SK-N-SH (cell line): ENCODE measurements at regions not wholly inside any gene's neighbourhood (a gene's known extent, or its start where the extent isn't known, plus 50 kb on each side); places are given as distances from the start of the nearest gene placed in this dataset.

ENCODE experiments used
- CTCF ChIA-PET: fragments of 300-600, 350-600 bp; formaldehyde crosslinking; extraction: SDS; loops from one replicate; lab custom pipeline; 2021; lab: Yijun Ruan, JAX
- POLR2A ChIA-PET: fragments of 350-600 bp; sonication (Branson Sonifier 250); formaldehyde crosslinking; extraction: SDS; loops from one replicate; lab custom pipeline; 2020; ENCODE audit warnings: antibody characterized with exemption, inconsistent platforms; lab: Yijun Ruan, JAX
- DNase-seq: peaks from one replicate; pipeline ENCODE4 v3.0.0; 2012
- H2AFZ ChIP-seq: fragments of 200-600 bp; sonication (generic); 2 replicates; pipeline ENCODE4 v1.8.1; 2016; ENCODE audit warnings: antibody characterized with exemption, mild to moderate bottlenecking, low read depth
- H3F3A ChIP-seq: fragments of 200-600 bp; sonication (generic); replicated peaks from 2 replicates; pipeline ENCODE3; 2016; ENCODE audit warnings: antibody characterized with exemption, mild to moderate bottlenecking; ENCODE audit not compliant: insufficient read depth
- H3K27ac ChIP-seq, 2 experiments: fragments of 200-500 bp in 1 of 2; fragments of 200-600 bp in 1 of 2; sonication (Bioruptor generic) in 1 of 2; sonication (generic), shearing (Covaris generic) in 1 of 2; 2 replicates each; pipeline versions ENCODE4 v1.5.1 to v1.6.1; 2014 to 2016; ENCODE audit warnings: low read depth in 2 of 2, inconsistent platforms in 1 of 2, low read length in 1 of 2, mild to moderate bottlenecking in 1 of 2, mixed read lengths in 1 of 2
- H3K27me3 ChIP-seq: fragments of 200-600 bp; sonication (generic), shearing (Covaris generic); 2 replicates; pipeline ENCODE4 v1.6.1; 2016; ENCODE audit warnings: mixed run types; ENCODE audit not compliant: insufficient read depth
- H3K36me3 ChIP-seq, 2 experiments: fragments of 200-500 bp in 1 of 2; fragments of 200-600 bp in 1 of 2; sonication (Bioruptor generic) in 1 of 2; sonication (generic) in 1 of 2; replicated peaks in 1 of 2; 2 replicates each; pipeline versions ENCODE3 to v1.5.1; 2014 to 2016; ENCODE audit warnings: low read length in 1 of 2, mild to moderate bottlenecking in 1 of 2; ENCODE audit not compliant: insufficient read depth in 2 of 2, control insufficient read depth in 1 of 2
- H3K4me1 ChIP-seq, 2 experiments: fragments of 200-500 bp in 1 of 2; fragments of 200-600 bp in 1 of 2; sonication (Bioruptor generic) in 1 of 2; sonication (generic), shearing (Covaris generic) in 1 of 2; 2 replicates each; pipeline versions ENCODE4 v1.5.1 to v1.6.1; 2014 to 2016; ENCODE audit warnings: low read depth in 1 of 2, low read length in 1 of 2, mixed run types in 1 of 2; ENCODE audit not compliant: insufficient read depth in 2 of 2, control insufficient read depth in 1 of 2
- H3K4me2 ChIP-seq: fragments of 200-600 bp; sonication (generic), shearing (Covaris generic); 2 replicates; pipeline ENCODE4 v1.6.1; 2017; ENCODE audit warnings: mixed run types
- H3K4me3 ChIP-seq, 2 experiments: fragments of 200-500 bp in 1 of 2; fragments of 200-600 bp in 1 of 2; sonication (Bioruptor generic) in 1 of 2; sonication (generic), shearing (Covaris generic) in 1 of 2; 2 replicates each; pipeline versions ENCODE4 v1.5.1 to v1.8.1; 2014 to 2016; ENCODE audit warnings: low read depth in 2 of 2, inconsistent platforms in 1 of 2, low read length in 1 of 2, mild to moderate bottlenecking in 1 of 2, mixed read lengths in 1 of 2, moderate library complexity in 1 of 2
- H3K79me2 ChIP-seq: fragments of 200-600 bp; sonication (generic); 2 replicates; pipeline ENCODE4 v1.8.1; 2017; ENCODE audit warnings: mild to moderate bottlenecking; ENCODE audit not compliant: insufficient read depth
- H3K9ac ChIP-seq: fragments of 200-600 bp; sonication (generic); 2 replicates; pipeline ENCODE4 v1.6.1; 2017; ENCODE audit warnings: mixed run types
- H3K9me2 ChIP-seq: fragments of 200-600 bp; sonication (generic); 2 replicates; pipeline ENCODE4 v1.6.1; 2017; ENCODE audit warnings: mixed run types
- H3K9me3 ChIP-seq: fragments of 200-600 bp; sonication (generic); 2 replicates; pipeline ENCODE4 v1.6.1; 2017; ENCODE audit warnings: mixed run types, mild to moderate bottlenecking, moderate library complexity
- H4K20me1 ChIP-seq: fragments of 200-600 bp; sonication (generic); 2 replicates; pipeline ENCODE4 v1.6.1; 2017; ENCODE audit warnings: mild to moderate bottlenecking, mixed run types; ENCODE audit not compliant: insufficient read depth
- ELF1 ChIP-seq: IDR thresholded peaks from 2 replicates; pipeline ENCODE4 v1.4.0; 2012
- EP300 ChIP-seq, 2 experiments: IDR thresholded peaks; 2 replicates each; pipeline versions ENCODE4 v1.4.0 to v1.6.1; 2012; ENCODE audit warnings: borderline replicate concordance in 1 of 2, low read depth in 1 of 2, low read length in 1 of 2
- EZH2phosphoT487 ChIP-seq: fragments of 200-600 bp; sonication (generic); IDR thresholded peaks from 2 replicates; pipeline ENCODE4 v1.6.1; 2017; ENCODE audit warnings: low read depth, mixed run types, mild to moderate bottlenecking, antibody characterized with exemption, moderate library complexity, borderline replicate concordance
- FOSL2 ChIP-seq: IDR thresholded peaks from 2 replicates; pipeline ENCODE4 v1.4.0; 2012; ENCODE audit warnings: low read depth, mild to moderate bottlenecking, moderate library complexity, borderline replicate concordance
- FOXJ3 ChIP-seq: sonication (generic); formaldehyde crosslinking; IDR thresholded peaks from 2 replicates; pipeline ENCODE4 v1.5.1; 2020; ENCODE audit warnings: mild to moderate bottlenecking, missing genetic modification reagents
- GABPA ChIP-seq: IDR thresholded peaks from 2 replicates; pipeline ENCODE4 v1.4.0; 2012; ENCODE audit warnings: low read depth, mild to moderate bottlenecking
- GATA2 ChIP-seq: sonication (generic); formaldehyde crosslinking; IDR thresholded peaks from 2 replicates; pipeline ENCODE4 v1.5.0; 2020; ENCODE audit warnings: mild to moderate bottlenecking, missing genetic modification reagents
- JUND ChIP-seq: IDR thresholded peaks from 2 replicates; pipeline ENCODE4 v1.4.0; 2012
- MXI1 ChIP-seq: IDR thresholded peaks from 2 replicates; pipeline ENCODE4 v1.6.1; 2012; ENCODE audit warnings: mild to moderate bottlenecking, low read depth, low read length, improper control_type of control experiment
- NFIC ChIP-seq: IDR thresholded peaks from 2 replicates; pipeline ENCODE4 v1.4.0; 2012; ENCODE audit warnings: borderline replicate concordance
- PBX3 ChIP-seq: IDR thresholded peaks from 2 replicates; pipeline ENCODE4; 2012
- RAD21 ChIP-seq: IDR thresholded peaks from 2 replicates; pipeline ENCODE4 v1.6.1; 2012; ENCODE audit warnings: mild to moderate bottlenecking, low read length
- RCOR1 ChIP-seq: fragments of 150-350 bp; IDR thresholded peaks from 2 replicates; pipeline ENCODE4 v1.6.1; 2017; ENCODE audit warnings: antibody characterized with exemption, low read length
- RFX5 ChIP-seq: IDR thresholded peaks from 2 replicates; pipeline ENCODE4 v1.6.1; 2012; ENCODE audit warnings: mild to moderate bottlenecking, improper control_type of control experiment, low read length
- RXRA ChIP-seq: IDR thresholded peaks from 2 replicates; pipeline ENCODE4 v1.4.0; 2012; ENCODE audit warnings: low read depth, mild to moderate bottlenecking, borderline replicate concordance
- SMC3 ChIP-seq: IDR thresholded peaks from 2 replicates; pipeline ENCODE4 v1.6.1; 2012; ENCODE audit warnings: low read depth, low read length, improper control_type of control experiment
- TEAD4 ChIP-seq: IDR thresholded peaks from 2 replicates; pipeline ENCODE4 v1.4.0; 2012; ENCODE audit warnings: mild to moderate bottlenecking, borderline replicate concordance; ENCODE audit not compliant: insufficient read depth
- WGBS: methylation state at CpG from one replicate; pipeline ENCODE4 v1.1.6; 2017; ENCODE audit warnings: low lambda C conversion rate; 5-methylcytosine and 5-hydroxymethylcytosine counted together
- TF ChIP-seq, protein P1 (sequence below): IDR thresholded peaks from 2 replicates; pipeline ENCODE4 v1.4.0; 2012; ENCODE audit warnings: low read depth
- TF ChIP-seq, protein P2 (sequence below): IDR thresholded peaks from 2 replicates; pipeline ENCODE4 v1.6.1; 2012; ENCODE audit warnings: mild to moderate bottlenecking, low read depth, low read length, moderate library complexity
- TF ChIP-seq, protein P3 (sequence below): fragments of 150-350 bp; IDR thresholded peaks from 2 replicates; pipeline ENCODE4 v1.6.1; 2016; ENCODE audit warnings: mild to moderate bottlenecking, low read depth, low read length

DNA sequence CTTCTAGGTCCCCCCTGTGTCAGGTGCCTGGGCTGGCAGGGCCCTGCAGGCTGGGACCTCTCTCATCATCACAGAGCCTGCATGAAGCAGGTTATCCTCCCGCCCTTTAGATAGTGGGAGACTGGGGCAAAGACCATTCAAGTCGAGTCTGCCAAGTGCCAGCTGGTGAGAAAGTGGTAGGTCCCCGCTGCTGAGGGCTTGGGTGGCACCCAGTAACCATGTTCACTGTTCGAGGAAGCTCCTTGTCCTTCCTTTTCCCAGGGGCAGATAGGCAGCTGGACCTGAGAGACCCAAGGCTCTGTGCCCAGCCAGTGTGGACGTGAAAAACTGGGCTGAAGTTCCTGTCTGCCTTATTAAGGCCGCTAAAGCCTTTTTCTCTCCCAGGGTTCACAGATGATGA lies 1319.8 kb downstream of the TBC1D22A start:
- H3K9me3 ChIP-seq: no peaks in the 10 kb centered on the region
- no peak overlapping the region for H3K9ac ChIP-seq
- no peaks in the 10 kb centered on the region for H3K79me2 ChIP-seq
- H3F3A ChIP-seq: no peaks in the 10 kb centered on the region
- DNase-seq: no peak
- no peak overlapping the region for H3K4me3 ChIP-seq
- ChIA-PET POLR2A (no interaction called here), CTCF (no interaction called here)
- H3K4me1 ChIP-seq: no peaks in the 10 kb centered on the region
- no peaks in the 10 kb centered on the region for H4K20me1 ChIP-seq
- no peak for TF ChIP-seq ELF1
- no peak for TF ChIP-seq RCOR1
- no peak for TF ChIP-seq RFX5
- TF ChIP-seq, protein P1, sequence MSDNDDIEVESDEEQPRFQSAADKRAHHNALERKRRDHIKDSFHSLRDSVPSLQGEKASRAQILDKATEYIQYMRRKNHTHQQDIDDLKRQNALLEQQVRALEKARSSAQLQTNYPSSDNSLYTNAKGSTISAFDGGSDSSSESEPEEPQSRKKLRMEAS: no peak
- TF ChIP-seq TEAD4: no peak
- no peak for TF ChIP-seq RXRA
- TF ChIP-seq, protein P2, sequence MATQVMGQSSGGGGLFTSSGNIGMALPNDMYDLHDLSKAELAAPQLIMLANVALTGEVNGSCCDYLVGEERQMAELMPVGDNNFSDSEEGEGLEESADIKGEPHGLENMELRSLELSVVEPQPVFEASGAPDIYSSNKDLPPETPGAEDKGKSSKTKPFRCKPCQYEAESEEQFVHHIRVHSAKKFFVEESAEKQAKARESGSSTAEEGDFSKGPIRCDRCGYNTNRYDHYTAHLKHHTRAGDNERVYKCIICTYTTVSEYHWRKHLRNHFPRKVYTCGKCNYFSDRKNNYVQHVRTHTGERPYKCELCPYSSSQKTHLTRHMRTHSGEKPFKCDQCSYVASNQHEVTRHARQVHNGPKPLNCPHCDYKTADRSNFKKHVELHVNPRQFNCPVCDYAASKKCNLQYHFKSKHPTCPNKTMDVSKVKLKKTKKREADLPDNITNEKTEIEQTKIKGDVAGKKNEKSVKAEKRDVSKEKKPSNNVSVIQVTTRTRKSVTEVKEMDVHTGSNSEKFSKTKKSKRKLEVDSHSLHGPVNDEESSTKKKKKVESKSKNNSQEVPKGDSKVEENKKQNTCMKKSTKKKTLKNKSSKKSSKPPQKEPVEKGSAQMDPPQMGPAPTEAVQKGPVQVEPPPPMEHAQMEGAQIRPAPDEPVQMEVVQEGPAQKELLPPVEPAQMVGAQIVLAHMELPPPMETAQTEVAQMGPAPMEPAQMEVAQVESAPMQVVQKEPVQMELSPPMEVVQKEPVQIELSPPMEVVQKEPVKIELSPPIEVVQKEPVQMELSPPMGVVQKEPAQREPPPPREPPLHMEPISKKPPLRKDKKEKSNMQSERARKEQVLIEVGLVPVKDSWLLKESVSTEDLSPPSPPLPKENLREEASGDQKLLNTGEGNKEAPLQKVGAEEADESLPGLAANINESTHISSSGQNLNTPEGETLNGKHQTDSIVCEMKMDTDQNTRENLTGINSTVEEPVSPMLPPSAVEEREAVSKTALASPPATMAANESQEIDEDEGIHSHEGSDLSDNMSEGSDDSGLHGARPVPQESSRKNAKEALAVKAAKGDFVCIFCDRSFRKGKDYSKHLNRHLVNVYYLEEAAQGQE: no peak
- TF ChIP-seq, protein P3, sequence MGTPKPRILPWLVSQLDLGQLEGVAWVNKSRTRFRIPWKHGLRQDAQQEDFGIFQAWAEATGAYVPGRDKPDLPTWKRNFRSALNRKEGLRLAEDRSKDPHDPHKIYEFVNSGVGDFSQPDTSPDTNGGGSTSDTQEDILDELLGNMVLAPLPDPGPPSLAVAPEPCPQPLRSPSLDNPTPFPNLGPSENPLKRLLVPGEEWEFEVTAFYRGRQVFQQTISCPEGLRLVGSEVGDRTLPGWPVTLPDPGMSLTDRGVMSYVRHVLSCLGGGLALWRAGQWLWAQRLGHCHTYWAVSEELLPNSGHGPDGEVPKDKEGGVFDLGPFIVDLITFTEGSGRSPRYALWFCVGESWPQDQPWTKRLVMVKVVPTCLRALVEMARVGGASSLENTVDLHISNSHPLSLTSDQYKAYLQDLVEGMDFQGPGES: no peak
- no peak for TF ChIP-seq GATA2 (CRISPR knock-in tag)
- peaks cover 7% of the 10 kb centered on the region; the same call in 1 of the 2 replicates for H3K27me3 ChIP-seq
- no peak overlapping the region for H2AFZ ChIP-seq
- H3K9me2 ChIP-seq: no peaks in the 10 kb centered on the region
- H3K36me3 ChIP-seq: no peaks in the 10 kb centered on the region
- 15% methylated on average over 4 of the region's 6 CpGs for WGBS
- H3K27ac ChIP-seq: no peak overlapping the region
- H3K4me2 ChIP-seq: no peak overlapping the region

GRCh38 chr22:48081281-48081680 lies 1318.8 kb downstream of the TBC1D22A start:
- Histone ChIP-seq H4K20me1 (no peaks in the 10 kb centered on the region), H3K9me3 (no peaks in the 10 kb centered on the region), H3K36me3 (no peaks in the 10 kb centered on the region)
- CTCF ChIA-PET: no interaction called here
- no peak for DNase-seq
- TF ChIP-seq, protein P3: no peak
- TF ChIP-seq EZH2phosphoT487: no peak
- TF ChIP-seq FOSL2: no peak
- TF ChIP-seq RXRA: no peak
- no peak for TF ChIP-seq SMC3
- no peak for TF ChIP-seq MXI1
- no peak for TF ChIP-seq EP300 (IDR thresholded peaks at IDR 0.05; ENCODE audit: borderline replicate concordance in 1 of 2, low read depth in 1 of 2, low read length in 1 of 2)
- TF ChIP-seq JUND: no peak
- TF ChIP-seq FOXJ3: no peak
- TF ChIP-seq RAD21: no peak
- TF ChIP-seq RFX5: no peak
- TF ChIP-seq NFIC: no peak
- TF ChIP-seq GABPA: no peak
- no peak for TF ChIP-seq PBX3
- TF ChIP-seq, all 33 proteins: peak for 0
- H2AFZ ChIP-seq: no peak overlapping the region
- no peaks in the 10 kb centered on the region for H3K9me2 ChIP-seq
- 45% methylated on average over 11 of the region's 16 CpGs for WGBS
- H3K4me3 ChIP-seq: no peak overlapping the region
- POLR2A ChIA-PET: no interaction called here
- no peak overlapping the region for H3K9ac ChIP-seq
- no peaks in the 10 kb centered on the region for H3K4me1 ChIP-seq
- no peak overlapping the region for H3K4me2 ChIP-seq
- H3K27ac ChIP-seq: no peak overlapping the region
- peaks cover 7% of the 10 kb centered on the region; the same call in 1 of the 2 replicates for H3K27me3 ChIP-seq
- no peaks in the 10 kb centered on the region for H3F3A ChIP-seq
- H3K79me2 ChIP-seq: no peaks in the 10 kb centered on the region
